ENCODE measurements at regions not wholly inside any gene's neighbourhood (a gene's known extent, or its start where the extent isn't known, plus 50 kb on each side); places are given as distances from the start of the nearest gene placed in this dataset.
"Not testable (repeated sequence)": the region's sequence is repeated elsewhere in the genome, so short reads cannot be mapped to it uniquely, and the experiment has no call there.

GRCh38 chr2:181737302-181737701 is 57.0 kb upstream of the NEUROD1 start:
- not testable (repeated sequence) for FAIRE-seq; DNase-seq (ENCODE audit: insufficient read length, low spot score)

GRCh38 chr2:181738074-181738473 is 57.8 kb upstream of the NEUROD1 start:
- no peak for DNase-seq (ENCODE audit: insufficient read length, low spot score)
- TF ChIP-seq, protein P1, sequence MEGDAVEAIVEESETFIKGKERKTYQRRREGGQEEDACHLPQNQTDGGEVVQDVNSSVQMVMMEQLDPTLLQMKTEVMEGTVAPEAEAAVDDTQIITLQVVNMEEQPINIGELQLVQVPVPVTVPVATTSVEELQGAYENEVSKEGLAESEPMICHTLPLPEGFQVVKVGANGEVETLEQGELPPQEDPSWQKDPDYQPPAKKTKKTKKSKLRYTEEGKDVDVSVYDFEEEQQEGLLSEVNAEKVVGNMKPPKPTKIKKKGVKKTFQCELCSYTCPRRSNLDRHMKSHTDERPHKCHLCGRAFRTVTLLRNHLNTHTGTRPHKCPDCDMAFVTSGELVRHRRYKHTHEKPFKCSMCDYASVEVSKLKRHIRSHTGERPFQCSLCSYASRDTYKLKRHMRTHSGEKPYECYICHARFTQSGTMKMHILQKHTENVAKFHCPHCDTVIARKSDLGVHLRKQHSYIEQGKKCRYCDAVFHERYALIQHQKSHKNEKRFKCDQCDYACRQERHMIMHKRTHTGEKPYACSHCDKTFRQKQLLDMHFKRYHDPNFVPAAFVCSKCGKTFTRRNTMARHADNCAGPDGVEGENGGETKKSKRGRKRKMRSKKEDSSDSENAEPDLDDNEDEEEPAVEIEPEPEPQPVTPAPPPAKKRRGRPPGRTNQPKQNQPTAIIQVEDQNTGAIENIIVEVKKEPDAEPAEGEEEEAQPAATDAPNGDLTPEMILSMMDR (IDR thresholded peaks at IDR 0.05; ENCODE audit: insufficient read depth, missing control alignments), result no peak
- no peak for FAIRE-seq

- TF ChIP-seq, protein P1 (IDR thresholded peaks at IDR 0.05; ENCODE audit: insufficient read depth, missing control alignments), result no peak
- DNase-seq (ENCODE audit: insufficient read length, low spot score), result no peak
- FAIRE-seq, result no peak
These were observed 58.2 kb upstream of the NEUROD1 start for GRCh38 chr2:181738563-181738962.

GRCh38 chr2:181741756-181742155 is 61.4 kb upstream of the NEUROD1 start:
- TF ChIP-seq, protein P1 (IDR thresholded peaks at IDR 0.05; ENCODE audit: insufficient read depth, missing control alignments), result no peak
- DNase-seq (ENCODE audit: insufficient read length, low spot score) (no peak), FAIRE-seq (no peak)

- TF ChIP-seq, protein P1 (IDR thresholded peaks at IDR 0.05; ENCODE audit: insufficient read depth, missing control alignments), result no peak
- no peak for DNase-seq (ENCODE audit: insufficient read length, low spot score)
- no peak for FAIRE-seq
These were observed 62.0 kb upstream of the NEUROD1 start for GRCh38 chr2:181742361-181742760.

DNA sequence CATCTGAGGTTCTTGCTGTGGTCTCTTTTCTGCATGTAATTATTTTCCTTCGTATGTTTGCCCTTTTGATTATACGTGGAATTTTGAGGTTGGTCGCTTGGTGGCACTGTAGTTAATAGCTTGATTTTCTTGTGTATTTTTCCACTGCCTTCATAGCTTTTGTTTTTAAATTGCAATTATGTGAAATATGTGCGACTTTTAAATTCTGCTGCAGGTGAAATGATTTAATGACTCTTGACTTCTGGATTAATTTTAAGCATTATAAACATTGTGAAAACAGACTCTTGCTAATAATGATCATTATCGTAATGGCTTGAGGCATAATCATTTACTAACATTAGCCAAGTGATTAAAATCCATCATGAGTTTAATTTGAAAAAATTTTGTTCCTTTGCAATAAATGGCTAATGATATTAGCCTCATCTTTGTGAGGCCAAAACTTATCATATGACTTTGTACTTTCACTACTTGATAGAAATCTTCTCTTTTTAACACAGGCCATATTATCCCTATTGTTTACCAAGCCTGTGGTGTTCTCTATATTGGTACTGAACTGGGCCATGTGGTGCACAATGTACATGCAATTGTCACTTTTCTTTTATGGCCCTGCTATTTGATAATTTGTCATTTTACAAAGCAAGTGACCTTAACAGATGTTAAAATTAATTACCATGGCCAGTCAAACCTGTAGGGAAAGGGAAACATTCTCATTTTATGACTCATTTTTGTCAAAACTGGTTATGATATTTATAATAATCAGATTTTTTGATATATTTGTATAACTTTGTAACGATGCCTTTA is 62.8 kb upstream of the NEUROD1 start:
- TF ChIP-seq, protein P1 (IDR thresholded peaks at IDR 0.05; ENCODE audit: insufficient read depth, missing control alignments), result peak; percentile 83
- FAIRE-seq (peak; percentile 89), DNase-seq (ENCODE audit: insufficient read length, low spot score) (no peak)

- TF ChIP-seq, protein P1 (IDR thresholded peaks at IDR 0.05; ENCODE audit: insufficient read depth, missing control alignments), result no peak
- DNase-seq (ENCODE audit: insufficient read length, low spot score) (no peak), FAIRE-seq (no peak)
These were observed 63.4 kb upstream of the NEUROD1 start for GRCh38 chr2:181743723-181744031.
